IMR-90 (cell line): ENCODE measurements at regions not wholly inside any gene's neighbourhood (a gene's known extent, or its start where the extent isn't known, plus 50 kb on each side); places are given as distances from the start of the nearest gene placed in this dataset.

ENCODE experiments used
- ATAC-seq: fragments of 200-7000 bp; cut with Tn5 transposase; 2 replicates; pipeline ENCODE4 v1.9.1; 2020; ENCODE audit warnings: low read depth, mild to moderate bottlenecking, moderate library complexity
- BruUV-seq: library from RNA; stranded (reverse); fragments of 400-500 nt; replicated peaks from 2 replicates; lab custom pipeline; 2021; lab: Mats Ljungman, UMichigan
- CTCF ChIA-PET: fragments of 300-600 bp; formaldehyde crosslinking; extraction: SDS; loops from one replicate; lab custom pipeline; 2021; ENCODE audit warnings: antibody characterized with exemption; lab: Yijun Ruan, JAX
- POLR2A ChIA-PET: fragments of 300-600 bp; sonication (Branson Sonifier 250); formaldehyde crosslinking; loops from one replicate; lab custom pipeline; 2022; ENCODE audit warnings: antibody characterized with exemption; ENCODE audit not compliant: unreplicated experiment; lab: Charles Lee
- DNase-seq: peaks from one replicate; pipeline ENCODE4 v3.0.0; 2013
- H2AFZ ChIP-seq: replicated peaks from 2 replicates; pipeline ENCODE3; 2013; ENCODE audit warnings: low read length, mild to moderate bottlenecking; ENCODE audit not compliant: poor library complexity
- H2AK5ac ChIP-seq: 2 replicates; pipeline ENCODE4 v1.6.1; 2013; ENCODE audit warnings: low read depth, low read length, inconsistent platforms
- H2AK9ac ChIP-seq: replicated peaks from 2 replicates; pipeline ENCODE3; 2013; ENCODE audit warnings: mild to moderate bottlenecking, low read depth, low read length, moderate library complexity; ENCODE audit not compliant: poor library complexity
- H2BK120ac ChIP-seq: 2 replicates; pipeline ENCODE4 v1.6.1; 2013; ENCODE audit warnings: low read depth, low read length, inconsistent platforms
- H2BK15ac ChIP-seq: 3 replicates; pipeline ENCODE4 v1.6.1; 2013; ENCODE audit warnings: low read depth, low read length, inconsistent platforms
- H2BK20ac ChIP-seq: 2 replicates; pipeline ENCODE4 v1.6.1; 2013; ENCODE audit warnings: low read depth, mild to moderate bottlenecking, inconsistent platforms, low read length, moderate library complexity
- H2BK5ac ChIP-seq: 2 replicates; pipeline ENCODE4 v1.6.1; 2013; ENCODE audit warnings: mild to moderate bottlenecking, low read depth, low read length, inconsistent platforms; ENCODE audit not compliant: poor library complexity, severe bottlenecking
- H3K14ac ChIP-seq: replicated peaks from 2 replicates; pipeline ENCODE4 v1.6.1; 2013; ENCODE audit warnings: low read depth, low read length, inconsistent platforms
- H3K18ac ChIP-seq: 2 replicates; pipeline ENCODE4 v1.6.1; 2013; ENCODE audit warnings: low read depth, low read length, control low read depth
- H3K23ac ChIP-seq: 2 replicates; pipeline ENCODE4 v1.6.1; 2013; ENCODE audit warnings: low read depth, low read length, inconsistent platforms
- H3K27ac ChIP-seq: 2 replicates; pipeline ENCODE4 v1.5.1; 2013; ENCODE audit warnings: mild to moderate bottlenecking, control low read depth, low read length; ENCODE audit not compliant: insufficient read depth
- H3K27me3 ChIP-seq: 2 replicates; pipeline ENCODE4 v1.6.1; 2013; ENCODE audit warnings: low read length; ENCODE audit not compliant: control insufficient read depth, insufficient read depth
- H3K36me3 ChIP-seq: 2 replicates; pipeline ENCODE4 v1.6.1; 2013; ENCODE audit warnings: low read length, mixed read lengths; ENCODE audit not compliant: control insufficient read depth, insufficient read depth
- H3K4ac ChIP-seq: 2 replicates; pipeline ENCODE4 v1.6.1; 2013; ENCODE audit warnings: low read depth, low read length, inconsistent platforms
- H3K4me1 ChIP-seq: 2 replicates; pipeline ENCODE4 v1.6.1; 2013; ENCODE audit warnings: low read length, mixed read lengths; ENCODE audit not compliant: control insufficient read depth, insufficient read depth
- H3K4me2 ChIP-seq: 2 replicates; pipeline ENCODE4 v1.6.1; 2013; ENCODE audit warnings: low read depth, mild to moderate bottlenecking, control low read depth, low read length, moderate library complexity
- H3K4me3 ChIP-seq: 2 replicates; pipeline ENCODE4 v1.5.1; 2013; ENCODE audit warnings: low read depth, mild to moderate bottlenecking, control low read depth, low read length, moderate library complexity; ENCODE audit not compliant: insufficient read depth
- H3K56ac ChIP-seq: 2 replicates; pipeline ENCODE4 v1.6.1; 2013; ENCODE audit warnings: low read length, inconsistent platforms; ENCODE audit not compliant: insufficient read depth; ENCODE audit errors: extremely low read depth
- H3K79me1 ChIP-seq, 2 experiments: 2 replicates each; pipeline ENCODE4 v1.6.1; 2013; ENCODE audit warnings: low read length in 2 of 2, inconsistent platforms in 1 of 2, low read depth in 1 of 2
- H3K9ac ChIP-seq: 2 replicates; pipeline ENCODE4 v1.6.1; 2013; ENCODE audit warnings: low read depth, low read length, control low read depth
- H3K9me1 ChIP-seq: 2 replicates; pipeline ENCODE4 v1.6.1; 2013; ENCODE audit warnings: low read length, inconsistent platforms; ENCODE audit not compliant: insufficient read depth
- H3K9me3 ChIP-seq: 2 replicates; pipeline ENCODE4 v1.6.1; 2013; ENCODE audit warnings: low read length; ENCODE audit not compliant: control insufficient read depth, insufficient read depth
- H4K20me1 ChIP-seq: 2 replicates; pipeline ENCODE4 v1.6.1; 2013; ENCODE audit warnings: low read length, inconsistent platforms; ENCODE audit not compliant: insufficient read depth
- H4K5ac ChIP-seq: 2 replicates; pipeline ENCODE4 v1.6.1; 2013; ENCODE audit warnings: mild to moderate bottlenecking, low read depth, low read length, control low read depth
- H4K8ac ChIP-seq, 2 experiments: 2 replicates each; pipeline ENCODE4 v1.6.1; 2013; ENCODE audit warnings: low read depth in 2 of 2, low read length in 2 of 2, control low read depth in 1 of 2, inconsistent platforms in 1 of 2
- H4K91ac ChIP-seq: 2 replicates; pipeline ENCODE4 v1.6.1; 2013; ENCODE audit warnings: low read depth, low read length, inconsistent platforms; ENCODE audit not compliant: insufficient read depth
- ELK1 ChIP-seq: fragments of 150-350 bp; IDR thresholded peaks from 2 replicates; pipeline ENCODE4 v1.6.1; 2016; ENCODE audit warnings: low read depth, mild to moderate bottlenecking, low read length, moderate library complexity, borderline replicate concordance
- MAFK ChIP-seq: IDR thresholded peaks from 2 replicates; pipeline ENCODE4 v1.6.1; 2012; ENCODE audit warnings: low read depth, low read length, improper control_type of control experiment
- RFX5 ChIP-seq: IDR thresholded peaks from 2 replicates; pipeline ENCODE4 v1.8.0; 2012; ENCODE audit warnings: low read depth, mild to moderate bottlenecking, low read length, moderate library complexity
- WGBS, 2 experiments: methylation state at CpG; one replicate each; pipeline versions ENCODE4 v1.1.5 to v1.1.7; 2013; ENCODE audit warnings: missing lambda C conversion rate in 2 of 2; ENCODE audit not compliant: insufficient read length in 1 of 2; ENCODE audit errors: extremely low coverage in 2 of 2; 5-methylcytosine and 5-hydroxymethylcytosine counted together
- dilution Hi-C: fragments of 300-500 bp; cut with HindIII; formaldehyde crosslinking; loops from one replicate; pipeline ENCODE4 v1.14.3; 2018; ENCODE audit warnings: low sequenced_read_pairs; ENCODE audit not compliant: unreplicated experiment
- in situ Hi-C: fragments of 300-500 bp; cut with MboI; formaldehyde crosslinking; loops from 3 replicates; pipeline ENCODE4 v1.14.3; 2019; ENCODE audit warnings: low sequenced_read_pairs, inconsistent platforms, mixed read lengths
- intact Hi-C: fragments of 100-400 bp; cut with micrococcal nuclease; formaldehyde crosslinking; loops from 2 replicates; pipeline ENCODE4 v1.10.0; 2022
- TF ChIP-seq, protein P1 (sequence below): conservative IDR thresholded peaks from 2 replicates; pipeline ENCODE4 v1.5.1; 2012; ENCODE audit warnings: mild to moderate bottlenecking, low read depth, low read length, improper control_type of control experiment

DNA sequence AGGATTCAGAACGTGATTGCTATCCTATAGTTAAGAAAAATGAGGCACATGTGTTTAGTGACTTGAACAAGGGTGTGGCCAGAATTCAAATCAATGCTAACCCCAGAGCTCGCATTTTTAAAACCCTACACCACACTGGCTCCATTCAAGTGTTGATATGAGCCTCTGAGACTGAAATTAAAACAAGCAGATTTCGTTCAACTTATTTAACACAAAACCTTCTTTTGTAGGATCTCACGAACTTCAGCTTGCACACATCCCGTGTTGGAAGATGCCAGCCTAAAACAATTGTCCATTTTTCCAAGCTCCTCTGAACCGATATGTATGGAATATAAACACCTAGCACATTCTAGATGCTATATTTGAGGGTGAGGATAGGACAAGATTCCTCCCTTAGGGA is 231.0 kb upstream of the IRX5 start:
- 0% methylated on average over 1 of the region's 6 CpGs; no CpG with 5 or more reads in 1 of the 2 experiments for WGBS, 2 experiments
- no peak for ATAC-seq
- no peak overlapping the region for H3K4me2 ChIP-seq

More for the DNA sequence above, 231.0 kb upstream of the IRX5 start:
- Histone ChIP-seq H4K20me1 (no peaks in the 10 kb centered on the region), H4K8ac (no peak overlapping the region), H3K18ac (no peak overlapping the region), H3K14ac (no peak overlapping the region), H4K91ac (no peak overlapping the region), H2AK5ac (no peak overlapping the region), H3K9ac (no peak overlapping the region), H3K79me1 (no peaks in the 10 kb centered on the region), H2BK20ac (no peak overlapping the region), H3K56ac (no peak overlapping the region), H2AK9ac (no peak overlapping the region), H3K36me3 (no peaks in the 10 kb centered on the region), H3K27ac (no peak overlapping the region), H2AFZ (no peak overlapping the region), H2BK15ac (no peak overlapping the region), H3K4me3 (no peak overlapping the region), H3K23ac (no peak overlapping the region), H2BK120ac (no peak overlapping the region), H3K9me3 (peaks cover 2% of the 10 kb centered on the region; the same call in 1 of the 2 replicates), H4K5ac (no peak overlapping the region), H3K4me1 (no peaks in the 10 kb centered on the region), H3K27me3 (no peaks in the 10 kb centered on the region), H3K9me1 (no peaks in the 10 kb centered on the region), H2BK5ac (no peak overlapping the region), H3K4ac (no peak overlapping the region)
- intact Hi-C loops (no loop called here), in situ Hi-C loops (no loop called here), dilution Hi-C loops (no loop called here)
- ChIA-PET CTCF (no interaction called here), POLR2A (no interaction called here)
- no peak for DNase-seq
- no TSS peak for BruUV-seq
- TF ChIP-seq RFX5, result no peak
- no peak for TF ChIP-seq MAFK
- TF ChIP-seq, protein P1, sequence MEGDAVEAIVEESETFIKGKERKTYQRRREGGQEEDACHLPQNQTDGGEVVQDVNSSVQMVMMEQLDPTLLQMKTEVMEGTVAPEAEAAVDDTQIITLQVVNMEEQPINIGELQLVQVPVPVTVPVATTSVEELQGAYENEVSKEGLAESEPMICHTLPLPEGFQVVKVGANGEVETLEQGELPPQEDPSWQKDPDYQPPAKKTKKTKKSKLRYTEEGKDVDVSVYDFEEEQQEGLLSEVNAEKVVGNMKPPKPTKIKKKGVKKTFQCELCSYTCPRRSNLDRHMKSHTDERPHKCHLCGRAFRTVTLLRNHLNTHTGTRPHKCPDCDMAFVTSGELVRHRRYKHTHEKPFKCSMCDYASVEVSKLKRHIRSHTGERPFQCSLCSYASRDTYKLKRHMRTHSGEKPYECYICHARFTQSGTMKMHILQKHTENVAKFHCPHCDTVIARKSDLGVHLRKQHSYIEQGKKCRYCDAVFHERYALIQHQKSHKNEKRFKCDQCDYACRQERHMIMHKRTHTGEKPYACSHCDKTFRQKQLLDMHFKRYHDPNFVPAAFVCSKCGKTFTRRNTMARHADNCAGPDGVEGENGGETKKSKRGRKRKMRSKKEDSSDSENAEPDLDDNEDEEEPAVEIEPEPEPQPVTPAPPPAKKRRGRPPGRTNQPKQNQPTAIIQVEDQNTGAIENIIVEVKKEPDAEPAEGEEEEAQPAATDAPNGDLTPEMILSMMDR, result no peak
- TF ChIP-seq ELK1, result no peak
